ENCODE measurements at regions not wholly inside any gene's neighbourhood (a gene's known extent, or its start where the extent isn't known, plus 50 kb on each side); places are given as distances from the start of the nearest gene placed in this dataset.

- TF ChIP-seq MAX (IDR thresholded peaks at IDR 0.05) (no peak), CTCF (IDR thresholded peaks at IDR 0.05 in 2 of 3, conservative IDR thresholded peaks at IDR 0.05 in 1 of 3; ENCODE audit: borderline replicate concordance in 1 of 3, insufficient read depth in 1 of 3, low read depth in 2 of 3, low read length in 2 of 3) (no peak), ZBTB33 (IDR thresholded peaks at IDR 0.05; ENCODE audit: extremely low read depth, insufficient replicate concordance, low read length) (no peak), POLR2A (IDR thresholded peaks at IDR 0.05; ENCODE audit: borderline replicate concordance, extremely low read depth, insufficient read depth, insufficient read length) (no peak), EZH2phosphoT487 (IDR thresholded peaks at IDR 0.05; ENCODE audit: borderline replicate concordance) (no peak), ZNF274 (IDR thresholded peaks at IDR 0.05; ENCODE audit: low read depth, low read length) (no peak), EZH2 (IDR thresholded peaks at IDR 0.05) (no peak), CEBPB (IDR thresholded peaks at IDR 0.05; ENCODE audit: low read depth) (no peak), YY1 (IDR thresholded peaks at IDR 0.05; ENCODE audit: extremely low read depth, insufficient replicate concordance, low read depth, low read length) (no peak), ATF3 (IDR thresholded peaks at IDR 0.05) (no peak), JUND (IDR thresholded peaks at IDR 0.05) (no peak)
These were observed 561.1 kb downstream of the EFNB2 start for GRCh38 chr13:105974380-105974779.

All from HCT116 (cell line).